Hematopoietic multipotent progenitor cell treated with erythropoietin and hydrocortisone succinate and interleukin-3 and kit ligand, for 6 days (in vitro differentiated cells): ENCODE measurements at regions not wholly inside any gene's neighbourhood (a gene's known extent, or its start where the extent isn't known, plus 50 kb on each side); places are given as distances from the start of the nearest gene placed in this dataset.

ENCODE experiments used
- DNase-seq: peaks from one replicate; pipeline ENCODE4 v3.0.0-alpha.2; 2015

DNA sequence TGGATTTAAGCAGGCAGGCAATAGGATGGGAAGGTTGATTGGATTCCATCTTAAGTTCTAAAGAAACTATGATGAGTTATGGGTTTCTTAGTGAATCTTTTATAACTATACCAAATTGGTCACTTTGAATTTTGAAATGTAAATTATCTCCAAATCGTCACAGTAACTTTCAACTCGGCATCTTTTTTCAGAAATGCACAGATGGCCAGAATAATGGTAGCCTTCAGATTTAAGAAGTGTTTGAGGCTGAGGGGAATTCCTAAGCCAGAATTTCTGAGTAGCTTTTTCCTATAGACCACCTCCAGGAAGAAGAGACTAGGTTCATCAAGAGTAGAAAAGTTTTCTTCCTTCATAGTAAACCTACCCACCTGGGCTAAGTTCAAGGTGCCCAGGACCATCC, 663.7 kb upstream of the TENM3 start:
- no peak for DNase-seq

- DNase-seq = no peak
Measured at GRCh38 chr4:181581983-181582382, 661.2 kb upstream of the TENM3 start.

DNA sequence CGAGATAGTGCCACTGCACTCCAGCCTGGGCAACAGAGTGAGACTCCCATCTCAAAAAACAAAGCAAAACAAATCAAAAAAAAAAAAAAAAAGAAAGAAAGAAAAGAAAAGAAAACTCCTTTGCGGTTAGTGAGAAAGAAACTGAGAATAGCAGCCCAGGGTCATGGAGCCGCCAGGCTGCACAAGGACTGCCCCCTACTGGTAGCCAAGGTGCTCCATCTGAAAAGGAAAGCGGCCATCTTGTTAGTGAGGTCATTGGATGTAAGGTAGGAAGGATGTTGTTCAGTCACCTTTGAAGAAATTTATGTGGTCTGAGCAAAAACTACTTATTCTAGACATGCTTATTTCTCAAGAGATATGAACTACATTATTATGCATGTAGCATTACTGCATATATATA, 660.6 kb upstream of the TENM3 start:
- peak; percentile 6 for DNase-seq

DNA sequence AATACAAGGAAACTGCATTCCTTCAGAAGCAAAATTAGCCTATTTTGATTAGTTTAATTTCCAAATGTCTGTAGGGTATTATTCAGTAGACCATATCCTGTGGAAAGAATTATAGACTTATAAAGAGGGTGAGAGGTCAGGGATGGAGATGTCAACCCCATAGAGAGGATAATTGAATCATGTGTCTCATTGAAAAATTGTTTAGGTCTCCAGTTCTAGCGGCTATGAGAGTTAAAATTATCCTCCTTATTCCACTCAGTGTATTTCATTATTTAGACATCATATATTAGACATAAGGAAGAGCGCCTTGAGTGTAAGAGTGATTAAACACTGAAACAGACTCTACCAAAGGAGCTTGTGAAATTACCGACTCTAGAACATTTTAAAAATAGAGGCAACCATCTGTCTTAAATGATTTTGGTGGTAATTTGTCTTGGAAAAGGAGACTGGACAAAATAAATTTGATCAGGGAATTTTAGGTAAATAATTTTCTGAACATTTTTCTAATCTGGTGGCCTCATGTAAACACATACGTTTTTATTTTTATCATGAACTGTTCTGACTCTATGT, 654.4 kb upstream of the TENM3 start:
- DNase-seq = no peak

- DNase-seq = no peak
Measured at GRCh38 chr4:181592221-181592745, 650.9 kb upstream of the TENM3 start.

DNA sequence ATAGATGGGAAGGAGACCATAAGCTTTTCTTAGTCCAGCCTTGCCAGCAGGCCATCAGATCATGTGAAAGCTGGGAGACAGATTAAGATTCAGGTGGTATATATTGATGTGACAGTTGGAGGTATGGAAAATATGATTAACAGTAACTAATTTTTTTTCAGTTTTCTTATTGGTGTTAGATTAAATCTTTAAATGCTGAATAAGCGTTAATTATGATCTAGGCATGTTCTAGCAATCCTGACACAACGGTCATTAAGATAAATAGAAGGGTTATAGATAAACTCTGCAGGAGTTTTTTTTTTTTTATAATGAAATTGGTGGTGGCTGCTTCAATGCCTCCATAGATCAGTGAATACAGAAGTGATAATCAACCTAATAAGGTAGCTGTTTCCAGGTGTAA, 649.5 kb upstream of the TENM3 start:
- no peak for DNase-seq

- DNase-seq = no peak
Measured at GRCh38 chr4:181594188-181594587, 649.0 kb upstream of the TENM3 start.

DNA sequence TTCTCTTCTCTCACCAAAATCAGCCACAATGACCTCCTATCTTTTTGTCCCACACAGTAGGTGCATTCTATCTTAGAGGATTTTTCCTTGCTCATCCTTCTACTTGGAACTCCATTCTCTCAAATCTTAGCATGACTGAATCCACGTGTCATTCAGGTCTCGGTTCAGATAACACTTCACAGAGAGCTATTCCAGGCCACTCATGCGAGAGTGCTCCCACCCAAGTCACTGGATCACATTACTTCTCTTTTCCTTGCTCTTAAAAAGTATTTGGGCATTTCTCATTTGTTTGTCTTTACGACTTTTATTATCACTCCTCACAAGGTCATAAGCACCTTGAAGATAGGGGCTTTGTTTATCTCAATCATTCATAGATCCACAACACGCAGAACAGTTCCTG, 647.5 kb upstream of the TENM3 start:
- no peak for DNase-seq

DNA sequence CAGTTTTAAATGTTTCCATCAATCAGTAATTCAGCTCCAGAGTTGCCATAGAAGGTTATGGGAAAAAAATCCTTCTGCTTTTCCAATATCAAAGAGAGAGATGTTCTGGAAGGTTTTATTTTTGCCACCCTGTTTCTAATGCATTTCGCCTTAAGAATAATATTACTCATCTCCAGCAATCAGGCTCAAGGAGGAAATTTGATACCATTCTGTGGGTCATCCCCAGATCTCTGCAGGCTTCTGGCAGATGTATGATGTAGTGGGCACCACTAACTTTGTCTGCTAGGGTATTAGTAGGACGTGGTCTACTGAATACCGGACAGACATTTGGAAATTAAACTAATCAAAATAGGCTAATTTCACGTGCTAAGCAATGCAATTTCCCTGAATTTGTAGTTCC, 645.4 kb upstream of the TENM3 start:
- DNase-seq = no peak

GRCh38 chr4:181599134-181599533, 644.1 kb upstream of the TENM3 start:
- DNase-seq = no peak

DNA sequence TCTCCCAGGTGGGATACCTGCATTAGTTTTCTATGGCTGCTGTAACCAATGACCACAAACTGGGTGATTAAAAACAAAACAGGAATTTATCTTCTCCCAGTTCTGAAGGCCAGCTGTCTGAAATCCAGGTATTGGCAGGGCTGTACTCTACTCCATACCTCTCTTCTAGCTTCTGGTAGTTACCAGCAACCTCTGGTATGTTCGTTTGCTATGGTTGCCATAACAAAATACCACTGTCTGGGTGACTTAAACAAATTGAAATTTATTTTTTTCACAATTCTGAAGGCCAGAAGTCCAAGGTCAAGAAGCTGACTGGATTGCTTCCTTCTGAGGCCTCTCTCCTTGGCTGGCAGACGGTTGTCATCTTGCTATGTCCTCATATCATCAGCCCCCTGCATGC, 642.1 kb upstream of the TENM3 start:
- no peak for DNase-seq

DNA sequence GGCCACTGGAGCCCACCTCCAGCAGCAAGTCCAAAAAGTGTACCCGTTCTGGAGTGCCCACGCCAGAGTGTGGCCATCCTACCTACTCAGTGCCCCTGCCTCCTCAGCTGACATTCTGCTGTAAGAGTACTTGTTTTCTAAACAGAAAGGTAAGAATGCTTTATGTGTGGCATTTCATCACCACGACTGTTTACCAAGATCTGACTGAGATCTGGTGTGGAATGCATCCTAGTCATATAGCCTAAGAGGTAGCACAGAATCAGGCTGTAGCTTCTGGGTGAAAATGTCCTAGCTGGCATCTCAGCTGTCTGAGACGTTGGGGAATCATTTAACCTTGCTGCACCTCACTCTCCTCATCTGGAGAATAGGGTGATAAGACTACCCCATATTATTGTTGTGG, 638.7 kb upstream of the TENM3 start:
- DNase-seq = no peak

DNA sequence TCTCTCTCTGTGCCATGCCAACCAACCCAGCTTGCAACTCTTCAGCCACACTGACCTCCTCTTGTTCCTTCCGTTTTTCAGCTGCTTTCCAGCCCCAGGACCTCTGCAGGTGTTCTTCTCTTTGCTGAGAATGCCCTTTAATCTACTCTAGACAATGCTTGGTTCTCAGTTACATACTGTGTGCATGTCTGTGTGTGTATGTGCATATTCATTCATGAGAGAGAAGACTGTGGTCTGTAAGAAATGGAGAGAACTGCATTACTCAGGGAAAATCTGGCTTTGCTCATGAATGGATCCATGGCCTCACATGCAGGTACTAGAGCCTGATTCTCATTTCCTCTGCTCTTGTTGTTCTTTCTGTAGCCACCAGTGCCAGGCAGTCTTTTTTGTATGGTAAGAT, 636.9 kb upstream of the TENM3 start:
- no peak for DNase-seq

DNA sequence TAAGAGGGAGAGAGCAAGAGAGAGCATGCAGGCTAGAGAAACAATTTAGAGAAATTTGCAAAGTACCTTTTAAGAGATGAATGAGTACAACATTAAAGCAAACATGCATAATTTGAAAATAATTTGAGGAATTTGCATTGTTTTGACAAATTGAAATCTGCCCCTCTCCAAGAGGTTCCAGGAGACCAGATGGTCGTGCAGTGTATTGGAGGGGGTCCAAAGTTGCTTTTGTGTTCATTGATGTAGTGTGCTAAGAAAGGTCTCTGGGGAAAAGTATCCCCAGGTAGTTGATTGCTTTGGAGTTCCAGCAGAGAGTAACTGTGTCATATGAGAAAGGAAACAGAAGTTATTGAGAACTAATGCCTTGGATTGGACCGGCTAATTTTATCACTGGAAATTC, 635.0 kb upstream of the TENM3 start:
- no peak for DNase-seq

GRCh38 chr4:181611033-181611711, 632.0 kb upstream of the TENM3 start:
- no peak for DNase-seq

- DNase-seq = no peak
Measured at GRCh38 chr4:181611946-181612600, 631.1 kb upstream of the TENM3 start.

DNA sequence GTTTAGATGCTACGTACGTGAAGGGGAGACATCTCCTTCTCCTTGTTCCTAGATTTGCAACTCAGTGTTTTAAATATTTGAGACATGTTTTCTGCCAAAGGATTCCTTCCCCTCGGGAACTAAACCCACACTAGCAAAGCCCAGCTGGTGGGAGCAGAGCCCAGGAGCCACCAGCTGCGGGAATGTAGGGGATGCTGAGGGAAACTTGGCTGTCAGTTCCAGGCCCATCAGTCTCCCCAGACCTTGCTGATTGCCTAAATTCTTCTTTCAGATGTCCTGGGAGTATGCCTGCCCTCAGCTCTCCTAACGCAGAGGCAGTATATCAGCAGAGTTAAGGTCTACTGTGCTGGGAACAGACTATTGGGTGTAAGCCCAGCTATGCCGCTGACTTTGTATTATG, 630.0 kb upstream of the TENM3 start:
- DNase-seq = no peak

- no peak for DNase-seq
Measured at GRCh38 chr4:181618038-181618618, 625.1 kb upstream of the TENM3 start.

DNA sequence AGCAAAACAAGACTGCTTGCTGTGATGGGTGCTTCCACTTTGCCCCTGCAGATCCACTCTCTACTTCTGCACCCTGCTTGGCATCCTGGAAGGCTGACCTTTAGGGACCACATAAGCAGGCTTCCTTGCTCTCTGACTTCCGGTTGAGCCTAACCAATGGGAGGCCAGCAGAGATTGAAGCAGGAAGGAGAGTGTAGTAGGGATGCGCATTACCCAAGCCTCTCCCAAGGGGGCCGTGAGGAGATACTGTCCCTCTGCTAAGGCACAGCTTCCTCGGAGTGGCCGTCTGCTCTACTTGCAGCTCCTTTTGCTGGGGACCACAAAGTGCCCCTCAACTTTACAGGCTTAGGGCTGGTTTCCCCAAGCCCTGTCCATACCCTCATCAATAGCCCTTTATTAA, 624.3 kb upstream of the TENM3 start:
- no peak for DNase-seq

DNA sequence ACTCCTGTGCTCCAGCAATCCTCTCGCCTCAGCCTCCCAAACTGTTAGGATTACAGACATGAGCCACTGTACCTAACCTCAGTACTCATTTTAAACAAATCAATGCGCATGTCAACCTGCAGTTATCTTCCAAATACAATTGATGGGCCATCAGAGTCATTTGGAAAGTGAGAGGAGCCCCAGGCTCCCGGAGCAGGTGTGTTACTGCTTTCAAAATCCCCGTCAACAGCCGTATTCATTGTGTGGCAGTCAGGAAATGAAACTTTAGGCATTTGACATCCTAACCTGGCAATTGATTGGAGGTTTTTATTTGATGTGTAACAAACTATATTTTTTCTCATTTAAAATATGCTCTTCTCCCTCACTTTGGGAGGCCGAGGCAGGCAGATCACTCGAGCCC, 623.6 kb upstream of the TENM3 start:
- DNase-seq = no peak

GRCh38 chr4:181637186-181638105, 605.8 kb upstream of the TENM3 start:
- no peak for DNase-seq

DNA sequence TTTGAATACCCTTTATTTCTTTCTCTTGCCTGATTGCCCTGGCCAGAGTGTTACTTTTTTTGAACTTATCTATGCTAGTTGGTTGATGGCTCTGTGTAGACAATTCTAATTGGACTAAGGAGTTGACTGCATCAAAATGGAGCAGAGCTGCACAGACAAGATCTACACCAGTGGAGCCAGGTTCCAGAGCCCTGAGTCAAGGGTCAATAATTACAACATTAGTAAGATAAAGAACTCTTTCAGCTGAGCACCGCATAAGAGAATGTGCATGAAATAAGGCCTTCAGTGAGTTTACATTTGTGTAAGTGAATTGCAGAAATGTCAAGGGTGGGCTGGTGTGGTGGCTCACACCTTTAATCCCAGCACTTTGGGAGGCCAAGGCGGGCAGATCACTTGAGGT, 599.7 kb upstream of the TENM3 start:
- no peak for DNase-seq

DNA sequence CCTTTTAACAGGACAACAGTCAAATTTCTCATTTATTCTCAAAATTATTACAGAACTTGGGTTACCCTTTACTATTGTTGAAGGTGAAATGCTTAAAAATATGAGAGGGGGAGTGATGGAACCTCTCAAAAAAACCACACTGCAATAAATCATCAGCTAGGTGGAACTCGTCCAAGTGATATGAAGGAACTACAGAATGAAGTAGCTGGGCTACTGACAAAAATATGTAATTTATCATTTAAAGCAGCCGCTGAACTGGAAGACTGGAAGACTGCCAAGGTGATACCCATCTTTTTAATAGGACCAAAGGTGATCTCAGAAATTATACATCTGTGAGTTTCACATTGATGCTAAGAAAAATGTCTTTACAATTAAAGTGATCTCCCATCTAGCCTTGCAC, 597.7 kb upstream of the TENM3 start:
- no peak for DNase-seq
